Tibial artery (tissue), 4 donors: ENCODE measurements at regions not wholly inside any gene's neighbourhood (a gene's known extent, or its start where the extent isn't known, plus 50 kb on each side); places are given as distances from the start of the nearest gene placed in this dataset.

Experiments used
- DNase-seq, 2 donors: peaks; one replicate each; pipeline ENCODE4 v3.0.0-alpha.2; 2019
- H3K27ac ChIP-seq, 2 donors: fragments of 200-600 bp; sonication (generic) in 1 of 2; 1 replicate in 1 of 2; 2 replicates in 1 of 2; pipeline ENCODE4 v1.5.1; 2018 to 2019; ENCODE audit warnings: mild to moderate bottlenecking in 1 of 2
- H3K27me3 ChIP-seq, 2 donors: fragments of 200-600 bp; sonication (generic) in 1 of 2; one replicate each; pipeline versions ENCODE4 v1.5.1 to v1.6.0; 2016 to 2019
- H3K36me3 ChIP-seq, 3 donors: fragments of 200-600 bp; sonication (generic) in 2 of 3; one replicate each; pipeline ENCODE4 v1.5.1; 2016 to 2019; ENCODE audit warnings: mild to moderate bottlenecking in 2 of 3
- H3K4me1 ChIP-seq, 4 donors: fragments of 200-600 bp; sonication (generic) in 2 of 4; 1 replicate in 3 of 4; 2 replicates in 1 of 4; pipeline ENCODE4 v1.5.1; 2016 to 2019
- H3K4me3 ChIP-seq, 2 donors: fragments of 200-600 bp; sonication (generic) in 1 of 2; 1 replicate in 1 of 2; 2 replicates in 1 of 2; pipeline ENCODE4 v1.5.1; 2018 to 2019; ENCODE audit warnings: mild to moderate bottlenecking in 2 of 2
- H3K9me3 ChIP-seq, 3 donors: fragments of 200-600 bp; sonication (generic) in 1 of 3; one replicate each; pipeline ENCODE4 v1.5.1; 2016 to 2019
- CTCF ChIP-seq, 2 experiments: fragments of 200-600 bp in 1 of 2; fragments of 450-650 bp in 1 of 2; IDR thresholded peaks; one replicate each; pipeline ENCODE4 v1.5.1; 2017 to 2019; ENCODE audit warnings: antibody characterized with exemption in 2 of 2, mild to moderate bottlenecking in 1 of 2, moderate library complexity in 1 of 2
- intact Hi-C: fragments of 100-400 bp; cut with DNase I; formaldehyde crosslinking; loops from one replicate; pipeline ENCODE4 v1.15.0; 2023; ENCODE audit warnings: low total_unique reads

- Histone ChIP-seq H3K4me1 (peaks cover 0 to 21% (median 8%) of the 10 kb centered on the region in 4 donors), H3K9me3 (no peaks in the 10 kb centered on the region), H3K36me3 (no peaks in the 10 kb centered on the region), H3K27me3 (no peaks in the 10 kb centered on the region), H3K27ac (no peak overlapping the region), H3K4me3 (no peak overlapping the region)
- intact Hi-C loops: no loop called here
- no peak for DNase-seq
- TF ChIP-seq CTCF (IDR thresholded peaks at IDR 0.05): no peak
These were observed 349.5 kb upstream of the ZMIZ1 start for GRCh38 chr10:78719276-78719675.

- H3K27me3 ChIP-seq: no peaks in the 10 kb centered on the region
- TF ChIP-seq CTCF (IDR thresholded peaks at IDR 0.05): no peak
- H3K36me3 ChIP-seq: no peaks in the 10 kb centered on the region
- H3K4me3 ChIP-seq: no peak overlapping the region
- H3K9me3 ChIP-seq: no peaks in the 10 kb centered on the region
- intact Hi-C loops: no loop called here
- H3K27ac ChIP-seq: no peak overlapping the region
- DNase-seq: no peak
- peaks cover 0 to 21% (median 8%) of the 10 kb centered on the region in 4 donors for H3K4me1 ChIP-seq
These were observed 348.7 kb upstream of the ZMIZ1 start for GRCh38 chr10:78720091-78720490.

GRCh38 chr10:78721231-78721630 lies 347.5 kb upstream of the ZMIZ1 start:
- Histone ChIP-seq H3K27me3 (no peaks in the 10 kb centered on the region), H3K4me1 (peaks cover 0 to 21% (median 8%) of the 10 kb centered on the region in 4 donors), H3K4me3 (no peak overlapping the region), H3K9me3 (no peaks in the 10 kb centered on the region), H3K36me3 (no peaks in the 10 kb centered on the region), H3K27ac (no peak overlapping the region)
- DNase-seq: no peak
- intact Hi-C loops: no loop called here
- no peak for TF ChIP-seq CTCF (IDR thresholded peaks at IDR 0.05)

- Histone ChIP-seq H3K4me1 (peaks cover 0 to 11% (median 3%) of the 10 kb centered on the region in 4 donors), H3K4me3 (no peak overlapping the region), H3K27ac (no peak overlapping the region), H3K9me3 (no peaks in the 10 kb centered on the region), H3K27me3 (no peaks in the 10 kb centered on the region), H3K36me3 (no peaks in the 10 kb centered on the region)
- intact Hi-C loops: loop anchor here (1.0 kb wide), 1 partner anchor 19 kb away; no protein-coding TSS in a partner anchor
- TF ChIP-seq CTCF (IDR thresholded peaks at IDR 0.05): no peak
- no peak for DNase-seq
These were observed 343.9 kb upstream of the ZMIZ1 start for GRCh38 chr10:78724846-78725245.

- peaks cover 0 to 11% (median 3%) of the 10 kb centered on the region in 4 donors for H3K4me1 ChIP-seq
- H3K27me3 ChIP-seq: no peaks in the 10 kb centered on the region
- H3K4me3 ChIP-seq: no peak overlapping the region
- intact Hi-C loops: no loop called here
- no peaks in the 10 kb centered on the region for H3K9me3 ChIP-seq
- no peak overlapping the region for H3K27ac ChIP-seq
- no peak for TF ChIP-seq CTCF (IDR thresholded peaks at IDR 0.05)
- no peaks in the 10 kb centered on the region for H3K36me3 ChIP-seq
- no peak for DNase-seq
These were observed 342.6 kb upstream of the ZMIZ1 start for GRCh38 chr10:78726171-78726570.

GRCh38 chr10:78727251-78727650 lies 341.5 kb upstream of the ZMIZ1 start:
- no peaks in the 10 kb centered on the region for H3K36me3 ChIP-seq
- H3K27me3 ChIP-seq: no peaks in the 10 kb centered on the region
- intact Hi-C loops: no loop called here
- peaks cover 0 to 11% (median 3%) of the 10 kb centered on the region in 4 donors for H3K4me1 ChIP-seq
- DNase-seq: no peak
- H3K4me3 ChIP-seq: no peak overlapping the region
- no peak for TF ChIP-seq CTCF (IDR thresholded peaks at IDR 0.05)
- H3K27ac ChIP-seq: no peak overlapping the region
- no peaks in the 10 kb centered on the region for H3K9me3 ChIP-seq
